Aorta (tissue), 5 donors: ENCODE measurements at regions not wholly inside any gene's neighbourhood (a gene's known extent, or its start where the extent isn't known, plus 50 kb on each side); places are given as distances from the start of the nearest gene placed in this dataset.

Experiments
- ATAC-seq: fragments of 200-7000 bp; cut with Tn5 transposase; one replicate; pipeline ENCODE4 v1.9.1; 2022; ENCODE audit warnings: moderate library complexity; ENCODE audit not compliant: low FRiP score
- DNase-seq, 2 donors: peaks; one replicate each; pipeline ENCODE4 v3.0.0-alpha.2; 2020
- H3K27ac ChIP-seq, 2 donors: one replicate each; pipeline ENCODE4 v1.5.1; 2013; ENCODE audit warnings: low read length in 2 of 2, mild to moderate bottlenecking in 2 of 2, moderate library complexity in 2 of 2, control low read depth in 1 of 2, inconsistent platforms in 1 of 2, low read depth in 1 of 2
- H3K27me3 ChIP-seq, 2 donors: one replicate each; pipeline ENCODE4 v1.6.1; 2013; ENCODE audit warnings: control low read depth in 1 of 2, low read length in 1 of 2, mild to moderate bottlenecking in 1 of 2, moderate library complexity in 1 of 2; ENCODE audit not compliant: insufficient read depth in 2 of 2, control insufficient read depth in 1 of 2
- H3K36me3 ChIP-seq, 2 donors: one replicate each; pipeline ENCODE4 v1.6.1; 2013; ENCODE audit warnings: control low read depth in 1 of 2, low read length in 1 of 2, mild to moderate bottlenecking in 1 of 2; ENCODE audit not compliant: insufficient read depth in 2 of 2, control insufficient read depth in 1 of 2
- H3K4me1 ChIP-seq, 2 donors: one replicate each; pipeline ENCODE4 v1.6.1; 2013; ENCODE audit warnings: low read length in 2 of 2, control low read depth in 1 of 2, mild to moderate bottlenecking in 1 of 2, moderate library complexity in 1 of 2; ENCODE audit not compliant: insufficient read depth in 2 of 2, control insufficient read depth in 1 of 2
- H3K4me3 ChIP-seq, 2 donors: one replicate each; pipeline ENCODE4 v1.5.1; 2013; ENCODE audit warnings: low read length in 2 of 2, control low read depth in 1 of 2, mild to moderate bottlenecking in 1 of 2
- H3K9me3 ChIP-seq: one replicate; pipeline ENCODE4 v1.6.1; 2013; ENCODE audit warnings: mild to moderate bottlenecking, low read length; ENCODE audit not compliant: control insufficient read depth
- WGBS, 2 donors: extraction: QIAGEN DNeasy Blood & Tissue Kit; methylation state at CpG; one replicate each; pipeline ENCODE4 v1.1.7; 2013; 5-methylcytosine and 5-hydroxymethylcytosine counted together
- intact Hi-C, 2 donors: fragments of 100-400 bp; cut with DNase I; formaldehyde crosslinking; loops; one replicate each; pipeline versions ENCODE4 v1.14.2 to v1.15.0; 2022
- donor health status: healthy with polysubstance abuse.
- donor health status: Bipolar disorder and iron deficiency.
- donor health status: DM: no; HTN: no; CAD: no.
- donor health status: DM: no; HTN: no; CAD: no.
- donor health status: DM: yes; HTN: yes; CAD: no.

GRCh38 chr12:3999904-4000303 lies 126.7 kb upstream of the PARP11 start:
- peaks cover 1% of the 10 kb centered on the region for H3K9me3 ChIP-seq
- no peaks in the 10 kb centered on the region for H3K36me3 ChIP-seq
- no peaks in the 10 kb centered on the region for H3K27me3 ChIP-seq
- intact Hi-C loops, result no loop called here
- ATAC-seq (no peak), DNase-seq (no peak)
- H3K4me3 ChIP-seq, result no peak overlapping the region
- no peaks in the 10 kb centered on the region for H3K4me1 ChIP-seq
- H3K27ac ChIP-seq, result no peak overlapping the region
- 94 to 95% methylated on average over 8 of the region's 8 CpGs for WGBS, 2 donors

DNA sequence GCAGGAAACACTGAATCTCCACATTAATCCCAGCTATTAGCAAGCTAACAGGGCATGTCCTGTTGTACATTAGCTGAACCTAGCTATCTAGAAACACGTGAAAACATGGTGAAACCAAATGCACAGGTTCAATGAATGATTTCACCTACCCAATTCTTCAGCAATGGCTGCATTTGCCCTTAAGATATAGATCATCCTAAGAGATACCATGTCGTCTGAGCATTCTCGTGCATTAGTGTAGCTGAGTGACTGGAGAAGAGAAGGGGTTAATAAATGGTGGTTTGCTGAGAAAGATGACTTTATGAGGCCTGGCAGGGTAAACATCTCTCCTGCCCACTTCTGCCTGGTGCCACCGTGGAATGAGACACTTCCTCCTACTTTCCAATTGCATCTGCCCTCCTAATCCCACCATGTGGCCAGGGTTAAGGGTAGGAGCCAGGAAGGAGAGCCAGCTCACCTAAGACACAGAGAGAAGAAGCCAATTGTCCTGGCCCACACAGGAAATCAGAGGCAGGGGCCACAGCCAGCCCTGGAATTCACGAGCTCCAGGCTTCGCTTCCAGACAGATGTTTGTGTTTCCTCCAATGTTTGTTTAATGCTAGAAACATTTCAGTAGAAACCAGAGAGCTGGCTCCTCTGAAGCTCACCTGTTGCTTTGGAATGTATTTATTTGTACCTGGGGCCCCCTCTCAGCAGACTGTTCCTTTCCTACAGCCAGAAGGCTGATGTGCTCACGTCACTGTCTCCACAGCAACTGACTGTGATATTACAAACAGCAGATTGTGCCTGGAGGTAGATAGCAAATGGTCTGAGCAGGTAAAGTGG lies 126.0 kb upstream of the PARP11 start:
- Histone ChIP-seq H3K4me3 (no peak overlapping the region), H3K9me3 (peaks cover 1% of the 10 kb centered on the region), H3K4me1 (no peaks in the 10 kb centered on the region), H3K27me3 (no peaks in the 10 kb centered on the region), H3K27ac (no peak overlapping the region), H3K36me3 (no peaks in the 10 kb centered on the region)
- intact Hi-C loops, result no loop called here
- ATAC-seq (no peak), DNase-seq (no peak)
- 61 to 64% methylated on average over 7 of the region's 7 CpGs for WGBS, 2 donors

- no peaks in the 10 kb centered on the region for H3K36me3 ChIP-seq
- peaks cover 1% of the 10 kb centered on the region for H3K9me3 ChIP-seq
- H3K4me3 ChIP-seq, result no peak overlapping the region
- DNase-seq, result no peak
- no peak for ATAC-seq
- no peak overlapping the region for H3K27ac ChIP-seq
- intact Hi-C loops, result no loop called here
- 81 to 86% methylated on average over 5 of the region's 5 CpGs for WGBS, 2 donors
- no peaks in the 10 kb centered on the region for H3K4me1 ChIP-seq
- H3K27me3 ChIP-seq, result no peaks in the 10 kb centered on the region
Measured at GRCh38 chr12:3998397-3998796, 125.2 kb upstream of the PARP11 start.

GRCh38 chr12:3996322-3996721 lies 123.1 kb upstream of the PARP11 start:
- Histone ChIP-seq H3K4me1 (no peaks in the 10 kb centered on the region), H3K27me3 (peaks cover 0 to 2% of the 10 kb centered on the region in 2 donors), H3K27ac (no peak overlapping the region), H3K9me3 (peaks cover 1% of the 10 kb centered on the region), H3K4me3 (no peak overlapping the region), H3K36me3 (no peaks in the 10 kb centered on the region)
- 61 to 80% methylated on average over 5 of the region's 5 CpGs for WGBS, 2 donors
- ATAC-seq, result no peak
- DNase-seq, result no peak
- intact Hi-C loops, result loop anchor here (2.0 kb wide), 3 partner anchors 42 to 282 kb away; no protein-coding TSS in a partner anchor

DNA sequence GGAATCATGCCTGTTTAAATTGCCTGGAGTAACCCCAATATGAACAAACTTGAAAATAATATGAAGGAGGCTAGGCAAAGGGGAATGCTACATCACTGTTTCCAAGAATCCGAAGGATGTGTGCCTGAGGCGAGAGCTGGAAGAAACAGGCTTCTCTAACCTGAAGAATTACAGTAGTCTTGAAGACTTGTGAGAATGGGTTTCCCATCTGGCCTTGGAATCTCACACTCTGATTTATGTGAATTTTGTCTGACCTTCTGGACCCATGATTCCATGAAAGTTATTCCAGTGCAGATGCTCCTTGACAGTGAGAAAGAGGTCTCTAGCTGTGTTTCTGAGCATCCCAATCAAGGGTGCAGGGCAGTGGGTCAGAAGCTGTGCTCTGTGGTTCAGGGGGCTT lies 122.1 kb upstream of the PARP11 start:
- intact Hi-C loops, result loop anchor here in 1 of 2 donors (2.0 kb wide), 1 partner anchor 41 kb away; no protein-coding TSS in a partner anchor
- DNase-seq (no peak), ATAC-seq (no peak)
- Histone ChIP-seq H3K27ac (no peak overlapping the region), H3K36me3 (no peaks in the 10 kb centered on the region), H3K27me3 (peaks cover 0 to 2% of the 10 kb centered on the region in 2 donors), H3K9me3 (no peaks in the 10 kb centered on the region), H3K4me3 (no peak overlapping the region), H3K4me1 (no peaks in the 10 kb centered on the region)
- 88% methylated on average over 2 of the region's 2 CpGs for WGBS, 2 donors

DNA sequence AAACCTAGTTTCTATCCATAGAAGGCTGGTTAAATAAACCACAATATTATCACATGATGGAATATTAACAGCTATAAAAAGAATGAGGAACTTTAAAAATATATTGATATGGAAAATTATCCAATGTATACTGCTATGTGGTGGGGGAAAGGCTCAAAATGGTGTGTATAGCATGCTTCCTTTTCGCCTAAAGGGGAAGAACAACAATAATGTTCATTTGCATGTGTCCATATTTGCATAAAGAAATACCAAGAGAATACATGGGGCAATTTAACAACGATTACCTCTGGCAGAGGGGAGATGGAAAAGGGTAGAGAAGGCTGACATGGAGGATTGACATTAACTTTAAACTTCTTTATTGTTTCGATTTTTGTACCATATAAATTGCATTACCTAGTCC lies 121.3 kb upstream of the PARP11 start:
- WGBS, 2 donors, result 78 to 79% methylated on average over 3 of the region's 3 CpGs
- Histone ChIP-seq H3K9me3 (no peaks in the 10 kb centered on the region), H3K27ac (no peak overlapping the region), H3K4me1 (no peaks in the 10 kb centered on the region), H3K4me3 (no peak overlapping the region), H3K36me3 (no peaks in the 10 kb centered on the region), H3K27me3 (peaks cover 0 to 2% of the 10 kb centered on the region in 2 donors)
- ATAC-seq (no peak), DNase-seq (no peak)
- intact Hi-C loops, result loop anchor here in 1 of 2 donors (2.0 kb wide), 1 partner anchor 42 kb away; no protein-coding TSS in a partner anchor

DNA sequence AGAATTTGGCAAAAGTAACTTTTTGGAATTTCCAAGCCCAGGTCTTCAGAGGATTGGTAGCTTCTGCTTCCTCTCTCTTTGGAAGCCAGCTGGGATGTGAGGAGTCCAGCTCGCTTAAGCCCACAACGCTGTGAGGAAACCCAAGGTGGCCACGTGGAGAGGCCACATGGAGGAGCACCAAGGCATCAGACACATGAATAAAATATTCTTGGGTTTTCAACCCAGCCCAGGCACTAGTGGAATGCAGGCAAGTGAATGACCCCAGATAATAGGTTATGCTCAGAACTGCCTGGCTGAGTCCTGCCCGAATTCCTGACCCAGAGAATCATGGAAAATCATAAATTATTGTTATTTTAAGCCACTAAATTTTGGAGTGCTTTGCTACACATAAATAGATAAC lies 119.7 kb upstream of the PARP11 start:
- ATAC-seq, result no peak
- H3K9me3 ChIP-seq, result no peaks in the 10 kb centered on the region
- peaks cover 0 to 2% of the 10 kb centered on the region in 2 donors for H3K27me3 ChIP-seq
- H3K4me1 ChIP-seq, result no peaks in the 10 kb centered on the region
- intact Hi-C loops, result no loop called here
- no peak overlapping the region for H3K4me3 ChIP-seq
- H3K27ac ChIP-seq, result no peak overlapping the region
- WGBS, 2 donors, result 37 to 47% methylated on average over 4 of the region's 4 CpGs
- H3K36me3 ChIP-seq, result no peaks in the 10 kb centered on the region
- no peak for DNase-seq

DNA sequence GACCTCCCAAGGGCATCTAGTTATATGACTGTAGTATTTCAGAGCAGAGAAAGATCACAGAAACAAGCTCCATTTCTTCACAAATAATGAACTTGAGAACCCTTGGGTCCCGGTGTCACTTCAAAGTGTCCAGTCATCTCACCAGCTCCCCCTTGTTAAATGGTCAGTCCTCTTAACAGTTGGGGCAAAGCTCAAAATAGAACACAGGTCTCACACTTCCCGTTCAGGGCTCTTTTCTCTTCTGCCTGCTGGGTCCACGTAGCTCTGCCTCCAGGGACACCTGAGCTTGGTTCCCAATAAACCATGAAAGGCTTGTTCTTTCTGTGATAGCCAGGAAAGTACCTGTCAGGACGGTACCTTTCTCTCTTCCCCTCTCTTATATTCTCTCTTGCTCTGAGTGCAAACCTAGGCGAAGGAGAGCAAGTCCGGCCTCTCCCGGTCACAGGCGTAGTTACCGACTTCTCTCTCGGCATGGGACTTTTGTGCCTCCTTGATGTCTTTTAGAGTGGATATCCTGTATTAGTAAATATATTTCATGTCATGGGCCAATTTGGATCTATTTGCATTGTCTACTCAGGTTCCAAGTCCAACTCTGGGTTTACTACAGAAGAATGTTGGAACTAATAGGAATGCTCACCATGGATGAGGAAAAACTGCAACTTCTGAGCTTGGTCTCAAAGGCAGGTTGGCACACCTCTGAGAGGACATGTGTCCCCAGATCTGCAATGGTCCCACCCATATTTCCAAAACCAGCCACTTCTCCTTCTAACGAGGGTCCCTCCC lies 118.8 kb upstream of the PARP11 start:
- H3K9me3 ChIP-seq, result no peaks in the 10 kb centered on the region
- H3K4me3 ChIP-seq, result no peak overlapping the region
- ATAC-seq (no peak), DNase-seq (no peak)
- H3K27me3 ChIP-seq, result peaks cover 0 to 2% of the 10 kb centered on the region in 2 donors
- WGBS, 2 donors, result 83% methylated on average over 11 of the region's 11 CpGs
- no peaks in the 10 kb centered on the region for H3K4me1 ChIP-seq
- intact Hi-C loops, result no loop called here
- H3K36me3 ChIP-seq, result no peaks in the 10 kb centered on the region
- no peak overlapping the region for H3K27ac ChIP-seq
